RWPE2 (cell line): ENCODE measurements at regions not wholly inside any gene's neighbourhood (a gene's known extent, or its start where the extent isn't known, plus 50 kb on each side); places are given as distances from the start of the nearest gene placed in this dataset.

Source experiments
- ATAC-seq: fragments of 200-7000 bp; cut with Tn5 transposase; 3 replicates; pipeline ENCODE4 v1.9.1; 2021; ENCODE audit warnings: low read depth
- DNase-seq: peaks from one replicate; pipeline ENCODE4 v3.0.0-alpha.2; 2020; ENCODE audit warnings: low spot score
- H3K27ac ChIP-seq: fragments of 450-650 bp; 2 replicates; pipeline ENCODE4 v1.5.1; 2017; ENCODE audit warnings: mild to moderate bottlenecking; ENCODE audit not compliant: poor library complexity, severe bottlenecking
- H3K27me3 ChIP-seq: fragments of 250-450 bp; sonication (Bioruptor Pico); 2 replicates; pipeline ENCODE4 v1.5.1; 2021; ENCODE audit warnings: mild to moderate bottlenecking, moderate library complexity; ENCODE audit not compliant: insufficient read depth, poor library complexity, severe bottlenecking
- H3K36me3 ChIP-seq: fragments of 250-450 bp; sonication (Bioruptor Pico); 2 replicates; pipeline ENCODE4 v1.5.1; 2020; ENCODE audit warnings: low read depth, mild to moderate bottlenecking, moderate library complexity
- H3K4me1 ChIP-seq: fragments of 250-450 bp; sonication (Bioruptor Pico); 2 replicates; pipeline ENCODE4 v1.5.1; 2021; ENCODE audit warnings: mild to moderate bottlenecking, moderate library complexity; ENCODE audit not compliant: insufficient read depth, poor library complexity, severe bottlenecking
- H3K4me3 ChIP-seq: fragments of 250-450 bp; sonication (Bioruptor Pico); 2 replicates; pipeline ENCODE4 v1.5.1; 2021; ENCODE audit warnings: mild to moderate bottlenecking, moderate library complexity; ENCODE audit not compliant: severe bottlenecking
- H3K9me3 ChIP-seq: fragments of 250-450 bp; sonication (Bioruptor Pico); 2 replicates; pipeline ENCODE4 v1.5.1; 2021; ENCODE audit warnings: mild to moderate bottlenecking, moderate library complexity; ENCODE audit not compliant: severe bottlenecking
- TF ChIP-seq, protein P1 (sequence below): fragments of 450-650 bp; IDR thresholded peaks from one replicate; pipeline ENCODE4 v1.5.1; 2017; ENCODE audit warnings: mild to moderate bottlenecking, moderate library complexity; ENCODE audit not compliant: poor library complexity, severe bottlenecking

- peak overlapping the region; percentile 84 for H3K27ac ChIP-seq
- H3K4me3 ChIP-seq = no peak overlapping the region
- no peaks in the 10 kb centered on the region for H3K9me3 ChIP-seq
- DNase-seq (no peak), ATAC-seq (no peak)
- H3K27me3 ChIP-seq = no peaks in the 10 kb centered on the region
- peaks cover 34% of the 10 kb centered on the region for H3K4me1 ChIP-seq
- TF ChIP-seq, protein P1, sequence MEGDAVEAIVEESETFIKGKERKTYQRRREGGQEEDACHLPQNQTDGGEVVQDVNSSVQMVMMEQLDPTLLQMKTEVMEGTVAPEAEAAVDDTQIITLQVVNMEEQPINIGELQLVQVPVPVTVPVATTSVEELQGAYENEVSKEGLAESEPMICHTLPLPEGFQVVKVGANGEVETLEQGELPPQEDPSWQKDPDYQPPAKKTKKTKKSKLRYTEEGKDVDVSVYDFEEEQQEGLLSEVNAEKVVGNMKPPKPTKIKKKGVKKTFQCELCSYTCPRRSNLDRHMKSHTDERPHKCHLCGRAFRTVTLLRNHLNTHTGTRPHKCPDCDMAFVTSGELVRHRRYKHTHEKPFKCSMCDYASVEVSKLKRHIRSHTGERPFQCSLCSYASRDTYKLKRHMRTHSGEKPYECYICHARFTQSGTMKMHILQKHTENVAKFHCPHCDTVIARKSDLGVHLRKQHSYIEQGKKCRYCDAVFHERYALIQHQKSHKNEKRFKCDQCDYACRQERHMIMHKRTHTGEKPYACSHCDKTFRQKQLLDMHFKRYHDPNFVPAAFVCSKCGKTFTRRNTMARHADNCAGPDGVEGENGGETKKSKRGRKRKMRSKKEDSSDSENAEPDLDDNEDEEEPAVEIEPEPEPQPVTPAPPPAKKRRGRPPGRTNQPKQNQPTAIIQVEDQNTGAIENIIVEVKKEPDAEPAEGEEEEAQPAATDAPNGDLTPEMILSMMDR = no peak
- H3K36me3 ChIP-seq = peaks cover 46% of the 10 kb centered on the region
Observed at GRCh38 chr1:201742476-201742875, 86.5 kb upstream of the IPO9 start.

DNA sequence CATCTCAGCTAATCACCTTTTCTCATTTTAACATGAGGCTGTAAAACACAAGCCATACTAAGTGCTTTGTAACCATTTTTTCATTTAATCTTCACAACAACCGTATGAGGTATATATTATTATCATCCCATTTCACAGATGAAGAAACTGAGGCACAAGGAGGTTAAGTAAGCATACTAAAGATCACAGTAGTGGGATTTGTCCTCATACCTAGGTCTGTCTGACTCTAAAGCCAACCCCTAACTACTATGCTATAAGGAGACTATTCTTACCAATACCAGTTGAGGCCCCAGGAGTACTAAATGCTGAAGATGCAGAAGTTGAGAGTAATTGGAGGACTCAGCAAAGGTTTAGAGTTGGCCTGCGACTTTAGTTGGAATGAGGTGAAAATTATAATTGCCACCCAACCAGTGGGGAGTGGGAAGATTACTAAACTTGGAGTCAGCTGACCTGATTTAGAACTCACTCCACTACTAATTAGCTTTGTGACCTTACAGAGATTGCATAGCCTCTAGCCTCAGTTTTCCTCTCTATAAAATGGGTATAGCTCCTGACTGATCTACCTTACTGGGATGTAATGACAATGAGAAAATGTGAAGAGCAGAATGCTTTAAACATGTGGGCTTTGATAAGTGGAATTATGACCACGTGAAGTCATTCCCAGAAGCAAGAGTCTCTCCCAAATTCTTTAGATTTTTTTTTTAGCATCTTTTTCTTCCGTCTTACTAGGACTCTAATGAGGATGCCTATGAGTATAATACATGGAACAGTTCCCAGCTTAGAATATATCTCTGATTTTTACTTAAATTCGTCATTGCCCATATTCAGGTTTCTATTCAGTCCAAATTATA, 85.8 kb upstream of the IPO9 start:
- peaks cover 46% of the 10 kb centered on the region for H3K36me3 ChIP-seq
- TF ChIP-seq, protein P1 = no peak
- DNase-seq = no peak
- no peak for ATAC-seq
- no peaks in the 10 kb centered on the region for H3K9me3 ChIP-seq
- H3K27me3 ChIP-seq = no peaks in the 10 kb centered on the region
- peak overlapping the region; percentile 99 for H3K27ac ChIP-seq
- H3K4me1 ChIP-seq = peaks cover 41% of the 10 kb centered on the region
- H3K4me3 ChIP-seq = no peak overlapping the region

DNA sequence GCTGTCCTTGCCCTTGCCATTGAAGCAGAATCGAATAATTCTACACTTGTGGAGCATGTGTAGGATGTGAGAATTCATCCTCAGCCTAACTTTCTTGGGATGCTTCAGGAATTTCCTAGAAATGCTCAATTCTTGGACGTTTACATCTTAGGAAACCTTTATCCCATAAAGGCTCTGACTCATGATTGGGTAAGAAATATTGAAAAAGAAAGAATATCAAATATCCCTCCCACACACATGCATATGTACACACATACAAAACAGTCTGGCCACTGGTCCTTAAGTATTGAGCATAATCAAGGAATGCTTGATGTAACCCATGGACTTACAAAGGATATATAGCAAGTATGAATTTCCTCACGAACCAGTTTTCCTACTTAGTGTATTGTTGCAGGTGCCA, 83.9 kb upstream of the IPO9 start:
- peak overlapping the region; percentile 99 for H3K27ac ChIP-seq
- no peak overlapping the region for H3K4me3 ChIP-seq

DNA sequence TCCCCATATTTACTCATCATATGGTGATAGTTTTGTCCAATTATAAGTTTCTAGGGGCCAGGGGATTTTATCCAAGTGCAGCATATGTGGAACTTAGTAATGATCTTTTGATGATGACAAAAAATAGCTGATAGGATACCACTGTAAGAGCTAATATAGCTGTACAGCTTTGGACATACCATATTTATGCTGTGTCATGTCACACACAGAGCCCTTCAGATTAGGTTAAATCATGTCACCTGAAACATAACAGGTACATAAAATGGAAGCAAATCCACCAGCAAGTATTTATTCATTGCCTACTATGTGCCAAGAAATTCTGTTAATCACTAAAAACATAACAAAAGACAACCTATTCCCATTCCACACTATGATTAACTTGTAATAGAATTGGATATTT, 82.8 kb upstream of the IPO9 start:
- H3K36me3 ChIP-seq = peaks cover 48% of the 10 kb centered on the region

More for the DNA sequence above, 83.9 kb upstream of the IPO9 start:
- peak; percentile 29 for ATAC-seq
- Histone ChIP-seq H3K27me3 (no peaks in the 10 kb centered on the region), H3K9me3 (no peaks in the 10 kb centered on the region), H3K36me3 (peaks cover 46% of the 10 kb centered on the region), H3K4me1 (peaks cover 55% of the 10 kb centered on the region)
- TF ChIP-seq, protein P1 = no peak
- DNase-seq = no peak

More for the DNA sequence above, 82.8 kb upstream of the IPO9 start:
- Histone ChIP-seq H3K27me3 (no peaks in the 10 kb centered on the region), H3K9me3 (no peaks in the 10 kb centered on the region), H3K27ac (peak overlapping the region; percentile 99), H3K4me1 (peaks cover 63% of the 10 kb centered on the region), H3K4me3 (no peak overlapping the region)
- DNase-seq = no peak
- ATAC-seq = no peak
- TF ChIP-seq, protein P1 = no peak
